ENCODE measurements at regions not wholly inside any gene's neighbourhood (a gene's known extent, or its start where the extent isn't known, plus 50 kb on each side); places are given as distances from the start of the nearest gene placed in this dataset.

- no peak for TF ChIP-seq CTCF (conservative IDR thresholded peaks at IDR 0.05)
- no peak for TF ChIP-seq EZH2 (IDR thresholded peaks at IDR 0.05; ENCODE audit: low read depth)
Observed at GRCh38 chr2:6627316-6627715, 238.4 kb downstream of the CMPK2 start.

Data from PC-9 (cell line).